GM12873 (cell line): ENCODE measurements at regions not wholly inside any gene's neighbourhood (a gene's known extent, or its start where the extent isn't known, plus 50 kb on each side); places are given as distances from the start of the nearest gene placed in this dataset.
A peak's percentile ranks its signal among the peaks of the same experiment; 100 is the strongest.

Experiments
- CTCF ChIP-seq: IDR thresholded peaks from 2 replicates; pipeline ENCODE4 v1.5.1; 2012; ENCODE audit warnings: low read depth, mild to moderate bottlenecking, moderate library complexity, low read length, control low read depth; ENCODE audit not compliant: insufficient read depth; ENCODE audit errors: missing control alignments

- TF ChIP-seq CTCF, result no peak
Observed at GRCh38 chr4:71267244-71267643, 71.6 kb upstream of the SLC4A4 start.

GRCh38 chr4:71268166-71268565 is 70.7 kb upstream of the SLC4A4 start:
- TF ChIP-seq CTCF, result no peak

DNA sequence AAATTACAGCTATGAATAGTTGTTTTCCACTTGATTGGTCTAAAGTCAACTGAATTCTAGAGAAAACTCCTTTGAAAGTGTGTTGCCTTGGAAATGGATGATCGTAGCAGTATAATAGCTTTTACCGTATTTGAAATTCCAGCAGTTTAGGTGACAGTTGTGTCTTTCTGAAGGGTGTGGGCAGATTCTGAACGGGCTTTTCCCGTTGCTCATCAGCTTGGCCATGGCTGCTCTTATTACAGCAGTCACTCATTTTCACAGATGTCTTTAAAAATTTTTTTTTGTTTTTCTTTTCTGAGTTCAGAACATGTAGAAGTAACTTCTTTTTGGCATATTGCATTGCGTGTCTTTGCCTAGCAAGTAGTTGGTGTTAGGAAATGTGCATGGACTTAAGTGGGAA is 69.6 kb upstream of the SLC4A4 start:
- TF ChIP-seq CTCF, result no peak

GRCh38 chr4:71270901-71271300 is 67.9 kb upstream of the SLC4A4 start:
- TF ChIP-seq CTCF, result peak; percentile 52

DNA sequence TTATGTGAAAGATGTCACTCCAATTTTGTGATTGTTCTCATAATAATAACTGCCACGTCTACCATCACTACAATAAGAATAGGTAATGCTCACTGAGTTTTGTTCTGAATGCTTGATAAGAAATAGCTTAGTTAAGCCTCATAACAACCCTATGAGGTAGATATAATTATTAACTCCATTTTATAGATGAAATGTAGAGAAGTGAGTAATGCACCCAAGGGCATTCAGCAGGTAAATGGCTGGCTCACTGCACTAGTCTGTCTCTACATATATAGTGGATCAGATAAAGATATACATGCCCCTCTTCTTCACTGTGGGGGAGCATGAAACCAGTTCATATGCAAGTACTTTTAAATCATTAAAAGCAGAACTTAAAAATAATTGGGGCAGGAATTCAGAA is 65.8 kb upstream of the SLC4A4 start:
- no peak for TF ChIP-seq CTCF

DNA sequence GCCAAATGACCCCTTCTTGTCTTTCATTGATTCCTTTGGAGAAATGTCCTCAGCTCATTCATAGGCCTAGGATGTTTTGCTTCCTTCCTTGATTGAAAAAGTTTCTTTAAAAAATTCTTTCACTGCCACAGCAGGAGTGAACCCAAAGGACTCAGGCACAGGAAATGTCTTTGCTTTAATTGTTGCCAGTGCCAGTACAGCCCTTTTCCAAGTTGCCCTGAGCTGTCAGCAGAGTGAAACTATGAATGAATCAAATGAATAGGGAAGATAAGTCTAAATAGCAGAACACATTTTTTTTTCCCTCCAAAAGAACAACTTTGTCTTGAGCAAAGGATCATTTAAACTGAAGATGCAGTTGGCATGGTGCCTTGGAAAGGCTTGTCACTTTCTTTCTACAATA is 63.8 kb upstream of the SLC4A4 start:
- no peak for TF ChIP-seq CTCF

- no peak for TF ChIP-seq CTCF
Observed at GRCh38 chr4:71275570-71275969, 63.2 kb upstream of the SLC4A4 start.
